Trophoblast cell (in vitro differentiated cells and primary cell): ENCODE measurements at regions not wholly inside any gene's neighbourhood (a gene's known extent, or its start where the extent isn't known, plus 50 kb on each side); places are given as distances from the start of the nearest gene placed in this dataset.

Source experiments
- DNase-seq, 2 donors: peaks; one replicate each; pipeline ENCODE4 v3.0.0-alpha.2; 2016
- H2AFZ ChIP-seq: 2 replicates; pipeline ENCODE4 v1.6.1; 2013; ENCODE audit warnings: low read length, moderate library complexity, mild to moderate bottlenecking; ENCODE audit not compliant: insufficient read depth, poor library complexity
- H2AK5ac ChIP-seq: 2 replicates; pipeline ENCODE4 v1.6.1; 2013; ENCODE audit warnings: mild to moderate bottlenecking, low read length
- H2BK120ac ChIP-seq: 2 replicates; pipeline ENCODE4 v1.6.1; 2013; ENCODE audit warnings: low read length, mild to moderate bottlenecking, moderate library complexity; ENCODE audit not compliant: insufficient read depth, poor library complexity
- H2BK12ac ChIP-seq: 2 replicates; pipeline ENCODE4 v1.6.1; 2013; ENCODE audit warnings: mild to moderate bottlenecking, low read length, moderate library complexity
- H2BK5ac ChIP-seq: 2 replicates; pipeline ENCODE4 v1.6.1; 2013; ENCODE audit warnings: low read length, low read depth, moderate library complexity, mild to moderate bottlenecking; ENCODE audit not compliant: poor library complexity
- H3K14ac ChIP-seq: 2 replicates; pipeline ENCODE4 v1.6.1; 2013; ENCODE audit warnings: mild to moderate bottlenecking, low read length
- H3K18ac ChIP-seq: 2 replicates; pipeline ENCODE4 v1.6.1; 2013; ENCODE audit warnings: mild to moderate bottlenecking, low read length
- H3K23ac ChIP-seq: 2 replicates; pipeline ENCODE4 v1.6.1; 2013; ENCODE audit warnings: low read length
- H3K27ac ChIP-seq: 2 replicates; pipeline ENCODE4 v1.5.1; 2013; ENCODE audit warnings: low read depth, mild to moderate bottlenecking, inconsistent platforms, low read length, moderate library complexity
- H3K27me3 ChIP-seq: 2 replicates; pipeline ENCODE4 v1.6.1; 2013; ENCODE audit warnings: inconsistent platforms, mild to moderate bottlenecking, low read length, moderate library complexity; ENCODE audit not compliant: insufficient read depth
- H3K36me3 ChIP-seq, 2 experiments: 1 replicate in 1 of 2; 2 replicates in 1 of 2; pipeline ENCODE4 v1.6.1; 2013; ENCODE audit warnings: low read length in 2 of 2, mild to moderate bottlenecking in 2 of 2, moderate library complexity in 1 of 2; ENCODE audit not compliant: insufficient read depth in 2 of 2, control insufficient read depth in 1 of 2
- H3K4ac ChIP-seq: 2 replicates; pipeline ENCODE4 v1.6.1; 2013; ENCODE audit warnings: low read depth, mild to moderate bottlenecking, low read length, moderate library complexity
- H3K4me1 ChIP-seq, 2 experiments: 1 replicate in 1 of 2; 2 replicates in 1 of 2; pipeline ENCODE4 v1.6.1; 2013; ENCODE audit warnings: low read length in 2 of 2, mild to moderate bottlenecking in 2 of 2, moderate library complexity in 1 of 2; ENCODE audit not compliant: insufficient read depth in 2 of 2, control insufficient read depth in 1 of 2
- H3K4me2 ChIP-seq: 2 replicates; pipeline ENCODE4 v1.6.1; 2013; ENCODE audit warnings: inconsistent platforms, mild to moderate bottlenecking, low read length, moderate library complexity
- H3K4me3 ChIP-seq: 2 replicates; pipeline ENCODE4 v1.5.1; 2013; ENCODE audit warnings: mild to moderate bottlenecking, low read depth, low read length, inconsistent platforms
- H3K79me1 ChIP-seq: one replicate; pipeline ENCODE4 v1.6.1; 2013; ENCODE audit warnings: low read length
- H3K79me2 ChIP-seq: 2 replicates; pipeline ENCODE4 v1.6.1; 2013; ENCODE audit warnings: low read length, mild to moderate bottlenecking; ENCODE audit not compliant: control insufficient read depth, insufficient read depth, poor library complexity
- H3K9ac ChIP-seq: 2 replicates; pipeline ENCODE4 v1.6.1; 2013; ENCODE audit warnings: mild to moderate bottlenecking, low read length
- H3K9me3 ChIP-seq: 2 replicates; pipeline ENCODE4 v1.6.1; 2013; ENCODE audit warnings: low read depth, mild to moderate bottlenecking, control low read depth, inconsistent platforms, low read length; ENCODE audit not compliant: insufficient read depth
- H4K12ac ChIP-seq: 2 replicates; pipeline ENCODE4 v1.6.1; 2013; ENCODE audit warnings: low read depth, mild to moderate bottlenecking, low read length, moderate library complexity
- H4K8ac ChIP-seq: 2 replicates; pipeline ENCODE4 v1.6.1; 2013; ENCODE audit warnings: low read depth, mild to moderate bottlenecking, low read length, moderate library complexity
- H4K91ac ChIP-seq: one replicate; pipeline ENCODE4 v1.6.1; 2013; ENCODE audit warnings: low read depth, mild to moderate bottlenecking, low read length, moderate library complexity
- WGBS: extraction: QIAGEN DNeasy Blood & Tissue Kit; methylation state at CpG from one replicate; pipeline ENCODE4 v1.1.7; 2013; ENCODE audit warnings: missing lambda C conversion rate; ENCODE audit not compliant: insufficient read length, insufficient coverage; ENCODE audit errors: extremely low coverage; 5-methylcytosine and 5-hydroxymethylcytosine counted together

DNA sequence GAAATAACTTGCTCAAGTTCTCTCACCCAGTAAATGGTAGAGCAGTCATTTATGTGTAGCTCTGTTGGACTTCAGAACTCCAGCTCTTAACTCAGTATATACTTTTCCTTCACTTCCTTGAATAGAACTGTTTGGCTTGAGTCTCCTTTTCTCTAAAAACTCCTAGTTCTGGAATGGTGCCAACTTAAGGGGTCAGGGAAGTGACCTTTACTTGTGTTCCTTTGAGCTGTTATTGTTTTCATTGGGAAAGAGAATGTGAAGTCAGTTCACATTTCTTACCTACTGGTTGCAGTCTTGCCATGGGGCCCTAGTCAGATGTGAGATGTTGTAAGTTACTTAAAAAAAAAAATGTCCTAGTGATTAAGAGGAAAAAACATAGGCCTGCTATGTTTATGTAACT lies 77.0 kb upstream of the MACF1 start:
- Histone ChIP-seq H4K8ac (no peak overlapping the region), H2BK5ac (no peak overlapping the region), H3K14ac (no peak overlapping the region), H3K4me2 (no peak overlapping the region), H3K27me3 (no peaks in the 10 kb centered on the region), H2AFZ (no peak overlapping the region), H3K9me3 (no peaks in the 10 kb centered on the region), H3K18ac (no peak overlapping the region), H4K12ac (no peak overlapping the region), H3K79me2 (no peaks in the 10 kb centered on the region), H2BK120ac (no peak overlapping the region), H3K9ac (no peak overlapping the region), H3K27ac (no peak overlapping the region), H3K36me3 (peaks cover 2 to 7% of the 10 kb centered on the region in 2 experiments), H3K4me1 (peaks cover 11 to 16% of the 10 kb centered on the region in 2 experiments), H4K91ac (no peak overlapping the region), H3K4ac (no peak overlapping the region), H3K23ac (no peak overlapping the region), H3K79me1 (no peaks in the 10 kb centered on the region), H2AK5ac (no peak overlapping the region), H2BK12ac (no peak overlapping the region), H3K4me3 (no peak overlapping the region)
- DNase-seq, result no peak

GRCh38 chr1:39128126-39128525 lies 76.4 kb upstream of the MACF1 start:
- WGBS, result no CpG with 5 or more reads among the region's 4 CpGs
- H3K4me1 ChIP-seq, result peaks cover 15 to 20% of the 10 kb centered on the region in 2 experiments
- H3K9me3 ChIP-seq, result no peaks in the 10 kb centered on the region

DNA sequence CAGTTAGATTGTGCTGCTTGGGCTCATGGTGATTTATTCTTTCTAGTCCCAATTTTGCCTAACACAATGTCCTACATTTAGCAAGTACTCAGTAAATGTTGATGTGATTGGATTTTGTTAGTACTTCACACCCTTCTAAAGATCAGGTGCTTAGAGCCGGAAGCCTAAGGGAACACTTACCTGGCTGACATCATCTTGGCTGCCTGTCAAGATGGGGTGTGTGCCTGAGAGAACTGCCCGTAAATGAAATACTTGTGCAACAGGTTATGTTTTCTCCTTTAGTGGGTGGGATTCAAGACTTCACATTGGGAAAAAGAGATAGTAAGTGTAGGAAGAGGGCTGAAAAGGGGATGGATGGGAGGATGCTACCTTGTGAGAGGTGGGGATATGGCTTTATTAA lies 75.5 kb upstream of the MACF1 start:
- Histone ChIP-seq H3K27ac (no peak overlapping the region), H3K23ac (no peak overlapping the region), H3K4me2 (no peak overlapping the region), H2BK5ac (no peak overlapping the region), H3K4me3 (no peak overlapping the region), H2AK5ac (no peak overlapping the region), H3K4ac (no peak overlapping the region), H3K79me1 (no peaks in the 10 kb centered on the region), H3K9ac (no peak overlapping the region), H2BK120ac (no peak overlapping the region), H3K36me3 (peaks cover 0 to 6% of the 10 kb centered on the region in 2 experiments), H3K79me2 (no peaks in the 10 kb centered on the region), H4K12ac (no peak overlapping the region), H2AFZ (no peak overlapping the region), H4K91ac (no peak overlapping the region), H3K14ac (no peak overlapping the region), H3K4me1 (peaks cover 15 to 20% of the 10 kb centered on the region in 2 experiments), H2BK12ac (no peak overlapping the region), H4K8ac (no peak overlapping the region), H3K27me3 (no peaks in the 10 kb centered on the region), H3K18ac (no peak overlapping the region), H3K9me3 (no peaks in the 10 kb centered on the region)
- peak in 1 of 2 donors; percentile 16 for DNase-seq
- no CpG with 5 or more reads among the region's 2 CpGs for WGBS

More at GRCh38 chr1:39128126-39128525, 76.4 kb upstream of the MACF1 start:
- Histone ChIP-seq H3K14ac (no peak overlapping the region), H2AK5ac (no peak overlapping the region), H2BK12ac (no peak overlapping the region), H2BK5ac (no peak overlapping the region), H3K79me1 (no peaks in the 10 kb centered on the region), H3K9ac (no peak overlapping the region), H4K8ac (no peak overlapping the region), H3K23ac (no peak overlapping the region), H3K4ac (no peak overlapping the region), H3K4me2 (no peak overlapping the region), H3K18ac (no peak overlapping the region), H3K27me3 (no peaks in the 10 kb centered on the region), H2AFZ (no peak overlapping the region), H4K12ac (no peak overlapping the region), H3K4me3 (no peak overlapping the region), H3K79me2 (no peaks in the 10 kb centered on the region), H3K36me3 (peaks cover 2 to 7% of the 10 kb centered on the region in 2 experiments), H4K91ac (no peak overlapping the region), H3K27ac (no peak overlapping the region), H2BK120ac (no peak overlapping the region)
- DNase-seq, result no peak

- no peak overlapping the region for H3K23ac ChIP-seq
- DNase-seq, result peak in 1 of 2 donors; percentile 16
- H4K8ac ChIP-seq, result no peak overlapping the region
- no peak overlapping the region for H3K14ac ChIP-seq
- no peak overlapping the region for H3K4ac ChIP-seq
- H3K4me2 ChIP-seq, result no peak overlapping the region
- H2BK120ac ChIP-seq, result no peak overlapping the region
- no peaks in the 10 kb centered on the region for H3K79me1 ChIP-seq
- no peak overlapping the region for H4K91ac ChIP-seq
- no peak overlapping the region for H3K18ac ChIP-seq
- peaks cover 15 to 22% of the 10 kb centered on the region in 2 experiments for H3K4me1 ChIP-seq
- no peaks in the 10 kb centered on the region for H3K79me2 ChIP-seq
- H2BK12ac ChIP-seq, result no peak overlapping the region
- H3K4me3 ChIP-seq, result no peak overlapping the region
- no peak overlapping the region for H2AFZ ChIP-seq
- H2BK5ac ChIP-seq, result no peak overlapping the region
- H4K12ac ChIP-seq, result no peak overlapping the region
- no peaks in the 10 kb centered on the region for H3K9me3 ChIP-seq
- H3K9ac ChIP-seq, result no peak overlapping the region
- H3K27me3 ChIP-seq, result no peaks in the 10 kb centered on the region
- no peak overlapping the region for H2AK5ac ChIP-seq
- no peak overlapping the region for H3K27ac ChIP-seq
- peaks cover 0 to 4% of the 10 kb centered on the region in 2 experiments for H3K36me3 ChIP-seq
Observed at GRCh38 chr1:39129514-39129913, 75.0 kb upstream of the MACF1 start.
